Stimulated activated CD8-positive, alpha-beta memory T cell treated with anti-CD3 and anti-CD28 coated beads, Interleukin-12 subunit alpha, Interleukin-12 subunit beta, amount 100 ng/mL, for 24 hours (primary cell): ENCODE measurements at regions not wholly inside any gene's neighbourhood (a gene's known extent, or its start where the extent isn't known, plus 50 kb on each side); places are given as distances from the start of the nearest gene placed in this dataset.

Experiments
- DNase-seq: peaks from one replicate; pipeline ENCODE4 v3.0.0-alpha.2; 2020; ENCODE audit errors: extremely low read depth

DNA sequence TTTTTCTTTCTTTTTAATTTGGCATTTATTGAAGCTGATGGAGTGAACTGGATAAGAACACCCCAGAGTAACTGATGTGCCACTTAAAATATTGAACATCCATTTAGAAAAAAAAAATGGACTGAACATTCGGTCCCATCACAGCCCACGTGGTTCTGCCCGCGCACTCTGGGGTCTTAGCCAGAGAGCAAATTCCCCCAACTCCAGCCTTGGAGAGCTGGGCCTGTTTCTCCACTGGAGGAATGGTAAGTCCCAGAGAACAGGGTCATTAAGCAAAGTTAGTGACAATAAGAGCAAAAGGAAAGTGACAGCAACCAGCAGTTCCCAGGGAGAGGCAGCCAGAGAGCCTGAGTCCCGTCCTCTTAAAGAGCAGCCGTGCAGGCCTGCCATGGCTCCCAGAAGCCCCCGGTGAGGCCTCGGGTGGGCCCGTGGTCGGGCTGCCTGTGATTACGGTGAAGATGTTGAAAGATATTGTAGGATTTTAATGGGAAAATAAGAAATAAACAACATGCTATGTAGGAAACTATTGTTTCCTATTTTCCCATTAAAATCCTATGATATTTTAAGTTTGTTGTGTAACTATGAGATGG, 487.9 kb upstream of the MKI67 start:
- DNase-seq = no peak

DNA sequence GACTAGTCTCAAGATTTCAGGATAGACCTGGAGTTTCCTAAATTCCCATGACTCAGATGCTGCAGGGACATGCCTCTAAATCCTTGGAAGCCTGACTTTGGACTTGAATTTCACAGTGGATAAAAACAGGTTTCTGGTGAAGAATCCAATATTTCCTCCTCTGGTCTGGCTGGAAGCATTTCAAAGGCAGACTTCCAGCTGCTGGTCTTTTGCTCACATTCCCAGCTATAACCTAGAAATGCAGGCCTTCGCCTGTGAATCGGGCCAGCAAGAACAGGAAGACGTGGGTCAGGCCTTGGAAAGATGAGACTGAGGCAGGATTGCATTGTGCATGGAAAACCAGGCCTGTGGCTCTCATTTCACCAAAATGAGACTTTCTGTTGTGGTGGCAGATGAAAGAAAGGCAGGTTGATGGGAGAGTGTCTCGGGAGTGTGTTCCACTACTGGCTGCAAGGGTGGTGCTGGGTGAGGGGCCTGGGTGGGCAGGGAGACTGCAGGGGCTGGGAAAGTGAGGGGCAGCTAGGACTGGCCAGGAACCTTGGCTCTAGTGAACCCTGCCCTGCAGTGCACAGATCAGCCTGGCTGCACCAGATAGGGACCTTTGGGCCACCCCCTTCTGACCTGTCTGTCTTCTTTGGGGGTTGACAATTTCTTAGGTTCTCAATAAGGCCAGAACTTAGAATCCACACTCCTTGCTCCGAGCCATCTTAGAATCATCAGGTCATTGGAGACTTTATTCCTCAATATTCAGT, 488.8 kb upstream of the MKI67 start:
- DNase-seq = no peak

DNA sequence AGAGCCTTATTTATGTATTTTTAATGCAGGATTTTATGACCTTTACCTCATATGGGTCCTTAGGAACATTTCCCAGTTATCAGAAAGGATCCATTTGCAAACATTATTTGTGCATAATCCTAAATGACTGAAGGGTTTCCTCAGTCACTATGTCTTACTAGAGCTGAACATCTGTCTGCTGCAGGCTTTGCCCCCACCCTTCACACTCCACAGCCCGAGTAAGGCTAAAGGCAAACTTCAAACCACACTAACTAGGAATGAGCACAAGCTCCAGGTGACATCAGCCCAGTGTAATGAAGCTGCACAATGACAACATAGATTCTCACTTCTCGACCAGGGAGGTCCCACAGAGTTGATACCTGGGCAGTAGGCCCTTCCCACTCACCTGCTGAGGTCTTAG, 491.3 kb upstream of the MKI67 start:
- no peak for DNase-seq

DNA sequence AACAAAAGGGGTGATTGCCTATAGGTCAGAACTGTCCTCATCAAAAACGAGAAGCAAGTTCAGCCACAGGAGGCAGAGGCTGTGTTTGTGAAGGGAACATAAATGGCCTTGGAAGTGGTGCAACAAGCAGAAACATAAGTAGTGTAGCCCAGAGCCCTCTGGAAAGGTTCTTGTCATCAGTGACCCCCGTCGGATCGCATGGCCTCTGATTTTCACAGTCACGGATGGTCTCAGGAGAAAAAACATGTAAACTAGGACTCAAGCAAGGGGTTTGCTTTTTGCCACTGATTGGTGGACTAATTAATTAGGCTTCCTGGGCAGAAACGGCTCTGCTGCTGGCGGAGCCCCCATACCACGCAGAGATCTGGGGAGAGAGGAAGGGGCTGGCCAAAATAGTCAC, 496.5 kb upstream of the MKI67 start:
- no peak for DNase-seq

DNA sequence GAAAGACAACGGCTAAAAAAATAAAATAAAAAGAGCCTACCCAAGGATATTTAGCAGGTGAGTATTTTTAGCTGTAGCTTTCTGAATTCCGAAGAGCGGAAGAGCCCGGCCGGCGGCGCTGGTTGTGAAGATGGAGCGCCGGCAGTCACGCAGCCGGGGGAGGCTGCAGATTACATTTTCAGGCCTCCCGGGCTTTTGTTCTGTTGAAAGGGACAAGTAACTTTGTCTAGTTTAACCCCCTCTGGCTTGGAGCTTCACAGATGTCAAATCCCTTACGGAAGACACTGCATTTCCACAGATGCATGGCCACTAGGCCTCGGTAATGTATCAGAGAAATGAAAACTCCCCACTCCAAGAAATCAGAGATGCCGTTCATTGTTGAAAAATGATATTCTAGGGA, 497.6 kb upstream of the MKI67 start:
- DNase-seq = no peak

DNA sequence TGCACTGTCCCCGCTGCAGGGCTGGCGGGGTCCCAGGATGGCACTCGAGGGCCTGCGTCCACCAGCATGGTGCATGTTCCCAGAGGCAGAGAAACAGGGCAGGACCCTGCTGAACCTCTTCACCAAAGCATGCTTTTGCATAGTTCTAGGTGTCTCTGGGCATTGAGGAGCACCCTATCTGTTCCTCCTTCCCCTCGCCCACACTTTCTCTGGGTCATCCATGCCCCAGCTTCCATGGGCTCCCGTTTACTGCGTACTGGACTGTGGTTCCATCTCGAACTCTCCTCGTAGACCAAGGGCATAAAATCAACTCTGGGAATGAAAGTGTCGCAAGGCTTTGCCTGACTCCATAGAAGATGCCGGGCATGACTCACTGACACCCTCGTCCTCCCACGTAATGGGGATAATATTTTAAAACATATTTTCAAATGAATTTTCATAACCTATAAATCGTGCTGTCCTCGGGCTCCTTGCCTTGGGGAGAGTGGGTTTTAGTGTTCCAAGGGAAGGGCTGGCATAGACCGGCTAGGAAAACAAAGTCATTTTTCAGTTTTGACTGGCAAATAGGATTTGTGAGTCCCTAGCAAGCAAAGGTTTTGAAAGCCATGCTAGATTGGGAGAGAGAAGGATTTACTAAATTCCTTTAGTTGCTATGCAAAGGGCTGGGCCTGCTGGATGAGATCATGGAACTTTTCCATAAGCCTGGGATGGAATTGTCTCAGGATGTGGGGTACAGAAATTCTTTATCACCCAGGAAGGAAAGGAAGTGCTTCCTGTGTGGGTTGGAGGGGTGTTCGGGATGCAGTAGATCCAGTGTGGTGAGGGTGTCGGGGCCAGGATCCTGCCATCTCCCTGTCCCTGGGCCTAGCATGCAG, 498.7 kb upstream of the MKI67 start:
- no peak for DNase-seq

DNA sequence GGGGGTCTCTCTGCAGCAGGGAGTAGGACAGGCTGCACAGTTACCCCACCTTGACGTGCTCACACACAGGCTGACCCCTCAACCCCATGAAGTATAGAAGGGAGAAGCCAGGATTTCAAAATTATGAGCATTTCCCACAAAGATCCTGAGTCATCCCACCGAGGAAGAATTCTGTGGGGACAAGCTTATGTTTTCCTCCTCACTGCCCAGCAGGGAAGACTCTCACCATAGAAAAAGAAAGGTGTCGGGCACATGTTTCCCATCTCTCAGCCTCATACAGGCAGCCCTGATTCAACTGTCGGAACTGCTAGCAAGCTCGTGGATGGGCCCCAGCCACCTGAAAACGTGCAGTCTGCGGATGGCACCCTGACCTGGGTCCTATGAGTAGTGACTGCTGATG, 499.7 kb upstream of the MKI67 start:
- no peak for DNase-seq

DNA sequence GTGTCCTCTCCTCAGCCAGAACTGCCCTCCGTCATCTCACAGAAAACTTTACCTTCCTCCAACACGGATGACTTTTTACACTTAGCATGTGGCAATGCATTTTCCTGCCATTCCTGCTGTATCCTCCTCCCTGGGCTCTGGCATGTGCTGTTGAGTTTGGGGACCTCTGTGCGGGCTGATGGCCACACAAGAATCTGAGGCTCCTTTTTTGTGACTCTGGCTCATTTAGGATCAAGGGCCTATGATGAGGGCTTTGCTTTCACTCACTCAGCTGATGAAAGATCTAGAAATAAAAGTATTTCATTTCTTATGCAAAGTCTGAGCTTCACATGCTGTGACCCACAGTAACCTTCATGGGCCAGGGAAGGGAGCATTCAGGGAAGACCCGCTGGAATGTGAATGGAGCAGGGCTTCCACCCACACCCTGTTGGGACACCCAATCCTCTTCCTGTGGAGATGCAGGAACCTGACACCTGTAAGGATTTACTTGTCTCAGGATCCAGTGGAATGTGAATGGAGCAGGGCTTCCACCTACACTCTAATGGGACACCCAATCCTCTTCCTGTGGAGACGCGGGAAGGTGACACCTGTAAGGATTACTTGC, 500.3 kb upstream of the MKI67 start:
- DNase-seq = no peak

DNA sequence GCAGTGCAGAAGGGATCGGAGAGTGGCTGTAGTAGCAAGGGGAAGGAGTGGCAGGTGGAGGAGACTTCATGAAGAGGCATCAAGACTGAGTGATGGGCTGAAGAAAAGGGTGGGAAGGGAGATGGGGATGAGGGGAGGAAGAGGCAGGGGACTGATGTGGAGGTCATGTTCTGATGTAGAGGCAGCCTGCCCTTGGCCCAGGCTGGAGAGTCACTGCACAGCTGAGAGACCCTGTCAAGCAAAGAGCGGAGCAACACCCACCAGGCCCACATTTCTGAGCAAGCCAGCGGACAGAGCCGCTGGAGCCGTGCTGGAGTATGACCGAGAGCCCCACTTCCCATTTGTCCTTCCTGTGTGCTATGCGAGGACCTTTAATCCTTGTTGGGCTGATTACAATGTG, 501.6 kb upstream of the MKI67 start:
- no peak for DNase-seq

DNA sequence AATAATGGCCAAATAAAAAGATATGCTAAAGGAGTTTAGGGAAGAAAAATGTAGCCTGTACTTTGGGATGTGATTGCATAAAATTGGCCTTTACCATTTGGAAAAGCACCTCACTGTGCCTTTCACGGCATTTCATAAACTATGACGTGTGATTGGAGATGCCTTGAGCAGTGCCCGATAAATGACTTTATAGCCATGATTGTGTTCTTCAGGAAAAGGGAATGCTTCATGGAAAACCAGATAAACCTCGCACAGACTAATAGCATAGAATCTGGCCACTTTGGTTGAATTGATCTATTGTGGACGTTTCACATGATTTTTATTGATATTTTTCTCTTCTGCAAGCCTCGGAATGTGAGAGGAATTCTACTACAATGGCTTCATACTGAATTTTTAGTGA, 502.0 kb upstream of the MKI67 start:
- no peak for DNase-seq

DNA sequence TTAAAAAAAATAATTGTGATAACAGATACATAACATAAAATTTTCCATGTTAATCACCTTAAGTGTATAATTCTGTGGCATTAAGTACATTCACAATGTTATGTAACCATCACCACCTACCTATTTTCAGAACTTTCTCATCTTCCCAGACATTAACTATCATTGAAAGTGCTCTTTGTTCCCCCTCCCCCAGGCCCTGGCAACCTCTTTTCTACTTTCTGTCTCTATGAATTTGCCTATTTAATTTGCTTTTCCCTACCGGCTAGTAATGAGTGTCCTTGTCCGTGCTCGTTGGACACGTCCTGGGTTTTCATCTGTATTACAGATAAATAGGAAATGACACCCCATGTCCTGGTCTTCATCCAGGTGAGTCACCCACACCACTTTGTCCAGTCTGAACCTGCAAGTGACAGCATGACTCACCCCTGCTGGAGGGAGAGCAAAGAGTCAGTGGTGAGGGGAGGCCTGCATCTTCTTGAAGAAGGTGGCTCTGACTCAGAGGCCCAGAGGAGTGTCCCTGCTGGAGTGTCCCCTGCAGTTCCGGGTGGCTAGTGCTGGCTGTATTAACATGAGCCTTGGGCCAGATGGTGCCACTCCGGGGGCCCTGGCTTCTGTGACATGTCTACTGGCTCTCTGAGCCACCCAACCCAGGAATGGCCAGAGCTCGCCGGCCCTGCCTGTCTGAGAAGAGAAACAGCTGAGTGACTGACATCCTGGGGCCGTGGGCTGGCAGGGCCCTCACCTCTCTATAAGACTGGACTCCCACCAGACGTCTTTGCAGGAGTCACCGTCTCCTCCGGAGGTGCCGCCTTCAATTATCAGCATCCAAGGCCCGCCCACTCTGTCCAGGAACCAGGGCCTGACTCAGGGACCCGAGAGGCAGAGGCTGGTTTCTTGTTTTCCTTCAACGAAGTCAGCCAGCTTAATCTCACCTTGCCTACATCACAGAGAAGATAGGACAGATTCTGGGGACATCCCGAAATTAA, 503.2 kb upstream of the MKI67 start:
- DNase-seq = no peak

DNA sequence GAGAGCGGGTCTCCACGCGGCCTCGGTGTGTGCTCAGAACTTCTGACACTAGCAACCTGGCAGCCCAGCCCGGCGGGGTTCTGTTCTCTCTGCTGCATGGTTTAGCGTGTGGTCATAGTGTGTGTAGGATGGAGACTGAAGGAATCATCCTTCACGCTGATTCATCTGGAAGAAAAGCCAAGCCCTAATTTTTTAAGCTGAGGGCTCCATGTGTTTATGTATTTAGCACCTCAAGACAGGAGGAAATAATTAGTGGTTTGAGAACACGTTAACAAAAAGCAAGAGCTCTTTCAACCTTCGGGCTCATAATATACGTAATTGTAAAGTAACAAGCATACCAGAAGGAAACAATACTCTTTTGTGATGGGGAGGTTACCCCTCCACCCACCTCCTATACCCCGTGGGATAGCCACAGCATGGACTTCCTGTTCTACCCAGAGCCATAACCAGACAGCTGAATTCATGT, 504.6 kb upstream of the MKI67 start:
- no peak for DNase-seq

DNA sequence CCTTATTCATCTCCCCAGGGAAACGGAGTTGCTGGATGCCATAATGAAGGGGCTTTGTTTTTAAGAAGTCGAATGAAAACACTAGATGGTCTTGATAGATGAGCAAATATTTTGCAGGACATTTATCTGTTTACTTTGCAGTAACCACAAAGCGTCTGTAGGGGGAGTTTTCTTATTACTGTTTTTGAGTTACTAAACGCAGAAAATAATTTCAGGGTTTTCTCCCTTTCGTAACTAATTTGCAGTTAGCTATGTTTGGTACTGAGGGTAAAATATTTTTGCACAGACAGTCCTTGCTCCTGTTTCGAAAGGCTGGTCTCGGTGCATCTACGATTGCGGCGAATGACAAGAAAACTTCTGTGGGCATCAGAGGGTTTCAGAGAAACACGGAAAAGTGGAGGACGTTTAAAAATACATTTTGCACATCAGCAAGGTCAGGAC, 505.6 kb upstream of the MKI67 start:
- DNase-seq = no peak

DNA sequence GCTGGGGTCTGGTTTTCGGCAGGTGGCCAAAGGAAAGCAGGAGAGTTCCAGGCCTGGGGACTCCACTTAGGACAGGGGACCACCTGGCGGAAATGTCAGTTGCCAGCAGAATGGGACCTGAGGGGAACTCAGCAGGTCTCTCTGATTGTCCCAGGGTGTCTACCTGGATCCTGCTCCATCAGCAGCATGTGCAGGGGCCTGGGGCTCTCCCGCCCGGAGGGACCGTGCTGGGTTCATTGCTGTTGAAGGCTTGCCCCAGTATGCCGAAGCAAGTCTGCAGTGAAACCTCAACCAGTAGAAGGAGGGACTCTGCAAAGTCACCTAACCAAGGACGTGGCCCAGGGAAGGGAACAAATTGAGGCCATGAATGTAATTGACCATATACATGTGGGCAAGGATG, 506.5 kb upstream of the MKI67 start:
- DNase-seq = no peak

DNA sequence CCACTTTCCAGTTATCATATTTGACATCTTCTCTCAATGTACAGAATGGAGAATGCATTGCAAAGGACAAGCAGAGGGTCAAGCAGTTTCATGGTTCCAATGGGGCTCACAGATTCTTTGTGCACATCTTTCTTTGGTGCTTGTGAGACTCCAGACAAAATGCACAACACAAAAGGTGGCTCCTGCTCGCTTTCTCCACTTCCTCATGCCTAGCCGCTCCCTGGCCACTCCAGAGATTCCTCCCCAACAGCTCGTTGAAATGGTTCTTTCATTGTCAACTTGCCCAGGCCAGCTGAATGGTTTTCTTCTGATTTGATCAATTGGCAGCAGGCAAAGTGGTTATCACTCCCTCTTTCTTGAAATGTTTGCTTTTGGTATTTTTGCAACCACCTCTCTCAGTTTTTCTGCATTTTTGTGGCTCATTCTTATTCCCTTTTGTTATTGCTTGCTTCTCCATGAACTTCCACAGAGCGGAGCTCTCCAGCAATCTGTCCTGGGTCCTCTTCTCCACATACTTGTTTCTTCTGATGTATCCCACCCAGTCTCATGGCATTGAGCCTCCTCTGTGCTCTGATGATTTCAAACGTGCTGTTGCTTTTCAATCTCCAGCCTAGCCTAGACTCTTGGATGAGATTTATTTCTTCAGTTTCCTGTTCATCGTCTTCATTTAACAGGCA, 507.8 kb upstream of the MKI67 start:
- DNase-seq = no peak

DNA sequence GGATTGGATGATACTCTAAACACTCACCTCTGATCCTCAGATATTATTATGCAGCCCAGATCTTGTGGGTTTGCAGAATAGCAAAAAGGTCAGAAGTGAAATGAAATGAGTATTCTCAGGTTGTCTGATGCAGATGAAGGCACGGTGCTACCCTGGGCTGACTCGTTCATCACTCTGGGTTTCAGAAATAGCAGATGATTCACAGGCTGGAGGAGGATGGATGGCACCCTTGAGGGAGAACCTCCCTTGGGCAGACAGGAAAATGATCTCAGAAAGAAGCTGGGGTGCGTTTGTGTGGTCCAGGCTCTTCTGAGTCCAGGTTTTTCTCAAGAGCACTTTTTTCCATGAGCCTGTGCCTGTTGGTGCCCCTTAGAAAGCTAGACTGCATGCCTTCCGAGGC, 515.8 kb upstream of the MKI67 start:
- DNase-seq = no peak

DNA sequence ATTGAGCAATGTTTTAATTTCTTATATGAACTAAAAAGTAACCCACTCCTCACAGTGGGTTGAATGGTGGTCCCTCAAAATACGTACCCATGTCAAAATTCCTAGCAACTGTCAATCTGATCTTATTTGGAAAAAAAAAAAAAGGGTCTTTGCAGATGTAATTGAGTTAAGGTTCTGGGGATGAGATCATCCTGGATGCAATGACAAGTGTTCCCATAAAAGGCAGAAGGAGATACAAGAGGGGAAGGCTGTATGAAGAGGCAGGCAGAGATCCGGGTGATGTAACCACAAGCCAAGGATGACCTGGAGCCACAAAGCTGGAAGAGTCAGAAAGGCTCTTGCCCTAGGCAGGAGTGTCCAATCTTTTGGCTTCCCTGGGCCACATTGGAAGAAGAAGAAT, 516.3 kb upstream of the MKI67 start:
- DNase-seq = no peak

DNA sequence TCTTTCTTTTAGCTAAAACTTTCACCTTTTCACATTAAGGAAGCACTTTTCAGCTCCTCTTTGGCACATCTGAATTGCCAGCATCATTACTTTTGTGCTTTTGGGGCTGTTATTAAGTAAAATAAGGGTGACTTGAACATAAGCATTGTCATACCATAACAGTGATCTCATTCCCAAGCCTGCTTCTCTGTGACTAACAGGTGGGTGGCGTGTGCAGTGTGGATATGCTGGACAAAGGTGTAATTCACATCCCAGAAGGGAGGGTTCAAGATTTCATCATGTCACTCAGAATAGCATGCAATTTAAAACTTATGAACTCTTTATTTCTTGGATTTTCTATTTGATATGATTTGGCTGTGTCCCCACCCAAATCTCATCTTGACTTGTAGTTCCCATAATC, 517.4 kb upstream of the MKI67 start:
- DNase-seq = no peak

DNA sequence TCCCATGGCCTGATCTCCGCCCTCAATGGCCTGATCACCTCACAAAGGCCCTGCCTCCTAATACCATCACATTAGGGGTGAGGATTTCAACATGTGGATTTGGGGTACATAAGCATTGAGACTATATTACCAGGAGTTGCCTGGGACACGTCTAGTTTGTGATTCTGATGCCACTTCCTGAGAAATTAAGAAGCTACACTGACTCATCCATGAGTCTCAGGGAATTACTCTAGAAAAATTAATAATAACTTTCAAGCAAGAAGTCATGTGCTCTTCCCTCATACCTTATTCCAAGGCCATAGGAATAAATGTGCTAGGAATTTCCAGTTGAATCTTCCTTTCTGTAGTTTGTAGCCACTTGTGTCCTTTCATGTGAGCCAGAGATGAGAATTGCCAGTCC, 519.3 kb upstream of the MKI67 start:
- no peak for DNase-seq

DNA sequence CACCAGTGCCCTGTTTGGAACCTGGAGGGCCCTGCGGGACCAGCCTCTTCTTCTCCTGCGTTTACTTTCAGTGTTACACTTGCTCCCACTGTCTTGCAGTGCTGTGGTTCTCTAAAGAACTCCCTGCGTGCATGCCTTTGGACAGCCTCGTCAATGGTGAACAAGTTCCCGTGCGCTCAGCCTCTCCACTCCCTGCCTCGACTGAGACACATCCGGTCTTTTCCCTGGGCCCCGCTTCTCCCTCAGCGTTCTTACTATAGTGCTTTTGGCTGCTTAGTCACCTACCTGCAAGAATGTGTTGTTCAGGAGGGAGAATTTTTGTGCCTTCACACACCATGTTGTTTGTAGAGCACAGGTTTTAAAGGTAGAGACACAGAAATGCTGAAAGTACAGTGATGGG, 520.7 kb upstream of the MKI67 start:
- DNase-seq = no peak

DNA sequence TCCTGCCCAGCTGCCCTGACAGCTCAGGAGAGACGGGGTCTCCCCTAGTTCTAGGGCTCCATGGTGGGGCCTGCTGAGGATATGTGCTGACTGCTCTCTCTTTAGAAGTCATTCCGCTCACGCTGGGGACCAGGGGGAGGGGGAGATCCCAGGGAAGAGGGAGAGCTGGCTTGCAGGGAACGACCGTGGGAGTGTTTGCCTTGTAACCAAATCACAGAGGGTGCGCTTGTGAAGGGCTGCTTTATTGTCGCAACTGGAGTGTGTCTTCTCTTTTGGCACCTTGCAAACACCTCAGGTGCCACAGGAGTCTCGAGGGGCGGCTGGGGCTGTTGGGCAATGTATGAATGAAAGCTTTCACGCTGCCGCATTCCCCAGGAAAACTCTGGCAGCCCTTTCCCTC, 531.3 kb upstream of the MKI67 start:
- no peak for DNase-seq
